ENCODE measurements at regions not wholly inside any gene's neighbourhood (a gene's known extent, or its start where the extent isn't known, plus 50 kb on each side); places are given as distances from the start of the nearest gene placed in this dataset.
A peak's percentile ranks its signal among the peaks of the same experiment; 100 is the strongest.

GRCh38 chrX:63566856-63567255, 215.7 kb upstream of the SPIN4 start:
- no peaks in the 10 kb centered on the region for H3K79me2 ChIP-seq (ENCODE audit: insufficient read depth, low read length)
- no peak for TF ChIP-seq EZH2 (IDR thresholded peaks at IDR 0.05; ENCODE audit: borderline replicate concordance, low read depth, low read length, severe bottlenecking)
- no peak for TF ChIP-seq CTCF (IDR thresholded peaks at IDR 0.05; ENCODE audit: borderline replicate concordance, extremely low read depth, low read length, poor library complexity, severe bottlenecking)
- no peak for ATAC-seq (ENCODE audit: insufficient read depth, low read depth)
- no peak overlapping the region for H2AFZ ChIP-seq (ENCODE audit: low read depth, low read length)
- H3K9me3 ChIP-seq (ENCODE audit: insufficient read depth, low read length, severe bottlenecking): no peaks in the 10 kb centered on the region
- no peaks in the 10 kb centered on the region for H3K36me3 ChIP-seq (ENCODE audit: insufficient read depth, low read length)
- H3K4me3 ChIP-seq (ENCODE audit: low read depth in 1 of 2, low read length in 2 of 2): no peak overlapping the region
- no peaks in the 10 kb centered on the region for H4K20me1 ChIP-seq (ENCODE audit: insufficient read depth, low read length)
- H3K4me2 ChIP-seq (ENCODE audit: insufficient read depth, low read length): no peak overlapping the region
- peaks cover 6% of the 10 kb centered on the region; the same call in 1 of the 2 replicates for H3K4me1 ChIP-seq (ENCODE audit: insufficient read depth, low read length)
- no peaks in the 10 kb centered on the region for H3K27me3 ChIP-seq (ENCODE audit: insufficient read depth, low read length, poor library complexity)
- no peak for DNase-seq
- H3K9ac ChIP-seq (ENCODE audit: low read depth, low read length): no peak overlapping the region
- H3K27ac ChIP-seq (ENCODE audit: low read length): no peak overlapping the region

DNA sequence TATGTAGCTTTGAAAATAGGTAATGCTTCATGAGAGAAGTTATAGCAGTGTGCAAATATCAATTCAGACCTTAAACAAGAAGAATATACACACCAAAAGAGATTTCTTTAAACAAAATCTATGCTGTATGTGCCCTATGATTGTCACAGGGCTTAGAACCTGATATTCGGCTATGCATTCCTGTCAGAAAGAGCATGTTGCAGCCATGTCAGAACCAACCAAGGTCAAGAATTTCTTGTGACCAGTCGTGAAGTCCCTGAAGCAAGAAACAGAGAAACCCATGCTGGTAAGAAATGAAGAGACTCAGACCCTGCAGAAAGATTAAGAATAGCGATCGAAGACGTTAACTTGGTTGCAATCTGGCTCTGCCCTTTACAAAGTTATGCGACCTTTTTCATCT, 210.3 kb upstream of the SPIN4 start:
- Histone ChIP-seq H2AFZ (ENCODE audit: low read depth, low read length) (peak overlapping the region; percentile 91), H3K9me3 (ENCODE audit: insufficient read depth, low read length, severe bottlenecking) (no peaks in the 10 kb centered on the region), H3K4me3 (ENCODE audit: low read depth in 1 of 2, low read length in 2 of 2) (peak overlapping the region; percentile 64 to 85; a peak in 3 of 4 replicates), H4K20me1 (ENCODE audit: insufficient read depth, low read length) (no peaks in the 10 kb centered on the region), H3K4me1 (ENCODE audit: insufficient read depth, low read length) (peaks cover 23% of the 10 kb centered on the region; the same call in 1 of the 2 replicates), H3K4me2 (ENCODE audit: insufficient read depth, low read length) (peak overlapping the region; percentile 87), H3K27ac (ENCODE audit: low read length) (peak overlapping the region; percentile 62), H3K36me3 (ENCODE audit: insufficient read depth, low read length) (no peaks in the 10 kb centered on the region), H3K9ac (ENCODE audit: low read depth, low read length) (peak overlapping the region; percentile 62), H3K27me3 (ENCODE audit: insufficient read depth, low read length, poor library complexity) (no peaks in the 10 kb centered on the region), H3K79me2 (ENCODE audit: insufficient read depth, low read length) (peaks cover 41% of the 10 kb centered on the region)
- no peak for TF ChIP-seq EZH2 (IDR thresholded peaks at IDR 0.05; ENCODE audit: borderline replicate concordance, low read depth, low read length, severe bottlenecking)
- TF ChIP-seq CTCF (IDR thresholded peaks at IDR 0.05; ENCODE audit: borderline replicate concordance, extremely low read depth, low read length, poor library complexity, severe bottlenecking): no peak
- ATAC-seq (ENCODE audit: insufficient read depth, low read depth): no peak
- DNase-seq: no peak

DNA sequence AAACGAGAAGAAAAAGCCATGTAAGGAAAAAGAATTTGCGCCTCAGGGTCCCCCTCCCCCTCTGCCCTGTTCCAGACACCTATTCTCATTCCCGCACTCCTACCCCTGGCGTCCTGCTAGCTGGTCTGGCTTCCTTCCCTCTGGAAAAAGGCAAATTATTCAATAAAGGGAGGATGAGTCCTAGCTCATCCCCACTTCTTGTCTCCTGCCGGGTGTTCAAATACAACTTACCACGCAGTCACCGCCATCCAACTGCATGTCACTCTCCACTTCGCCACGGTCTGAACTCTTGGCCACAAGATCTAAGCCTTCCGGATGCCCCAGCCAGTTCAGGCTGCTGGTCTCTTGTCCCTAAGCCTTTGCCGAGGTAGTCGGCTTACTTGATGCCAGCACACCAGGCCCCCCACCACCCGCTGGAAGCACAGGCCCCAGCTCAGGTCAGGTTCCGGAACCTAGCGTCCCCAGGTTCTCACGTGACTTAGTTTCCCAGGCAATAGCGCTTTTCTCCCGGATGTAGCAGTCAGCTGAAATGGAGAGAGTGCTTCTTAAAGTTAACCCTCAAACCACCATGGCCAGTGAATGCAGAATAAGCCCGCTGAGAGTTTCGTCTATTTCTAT, 209.6 kb upstream of the SPIN4 start:
- ATAC-seq (ENCODE audit: insufficient read depth, low read depth) (peak; percentile 98), DNase-seq (peak; percentile 75)
- H3K4me2 ChIP-seq (ENCODE audit: insufficient read depth, low read length): peak overlapping the region; percentile 87
- H3K9ac ChIP-seq (ENCODE audit: low read depth, low read length): peak overlapping the region; percentile 62
- H4K20me1 ChIP-seq (ENCODE audit: insufficient read depth, low read length): no peaks in the 10 kb centered on the region
- H3K4me1 ChIP-seq (ENCODE audit: insufficient read depth, low read length): peaks cover 23% of the 10 kb centered on the region; the same call in 1 of the 2 replicates
- H3K79me2 ChIP-seq (ENCODE audit: insufficient read depth, low read length): peaks cover 44% of the 10 kb centered on the region
- peak overlapping the region; percentile 64 to 85 for H3K4me3 ChIP-seq (ENCODE audit: low read depth in 1 of 2, low read length in 2 of 2)
- peak overlapping the region; percentile 74 for H3K27ac ChIP-seq (ENCODE audit: low read length)
- no peaks in the 10 kb centered on the region for H3K9me3 ChIP-seq (ENCODE audit: insufficient read depth, low read length, severe bottlenecking)
- peak overlapping the region; percentile 91 for H2AFZ ChIP-seq (ENCODE audit: low read depth, low read length)
- H3K36me3 ChIP-seq (ENCODE audit: insufficient read depth, low read length): no peaks in the 10 kb centered on the region
- TF ChIP-seq CTCF (IDR thresholded peaks at IDR 0.05; ENCODE audit: borderline replicate concordance, extremely low read depth, low read length, poor library complexity, severe bottlenecking) (no peak), EZH2 (IDR thresholded peaks at IDR 0.05; ENCODE audit: borderline replicate concordance, low read depth, low read length, severe bottlenecking) (no peak)
- H3K27me3 ChIP-seq (ENCODE audit: insufficient read depth, low read length, poor library complexity): no peaks in the 10 kb centered on the region

All from DND-41 (cell line).